ENCODE measurements at regions not wholly inside any gene's neighbourhood (a gene's known extent, or its start where the extent isn't known, plus 50 kb on each side); places are given as distances from the start of the nearest gene placed in this dataset.

DNA sequence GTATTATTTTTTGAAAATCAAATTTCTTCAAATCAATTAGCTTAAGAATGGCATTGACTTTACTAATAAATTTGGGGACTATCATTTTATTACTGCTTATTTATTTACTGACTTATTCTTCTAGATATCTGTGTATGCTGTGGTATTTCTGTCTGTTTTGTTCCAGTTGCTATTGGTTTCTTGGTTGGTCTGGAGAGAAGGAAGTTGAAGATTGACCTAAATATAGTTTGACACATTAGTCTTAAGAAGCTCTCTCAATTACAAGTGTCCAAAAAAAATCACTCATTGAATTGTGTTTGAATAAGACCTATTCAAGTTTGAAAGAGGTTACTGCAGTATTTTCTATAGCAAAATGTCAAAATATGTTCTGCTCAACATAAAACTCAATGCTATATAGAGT, 153.3 kb upstream of the KYNU start:
- no peak overlapping the region for H3K27ac ChIP-seq
- H3K4me1 ChIP-seq: no peaks in the 10 kb centered on the region
- DNase-seq (no peak), ATAC-seq (no peak)
- in situ Hi-C loops (cut with MboI; ENCODE audit: low sequenced_read_pairs in 4 of 4): no loop called here
- TF ChIP-seq CTCF (IDR thresholded peaks at IDR 0.05 in 4 of 5, conservative IDR thresholded peaks at IDR 0.05 in 1 of 5) (no peak), POLR2A (IDR thresholded peaks at IDR 0.05) (no peak)
- H3K4me3 ChIP-seq: no peak overlapping the region
- H3K9me3 ChIP-seq: no peaks in the 10 kb centered on the region
- H3K36me3 ChIP-seq: no peaks in the 10 kb centered on the region
- H3K27me3 ChIP-seq: no peaks in the 10 kb centered on the region
- intact Hi-C loops (cut with DNase I; ENCODE audit: low total_unique reads): no loop called here

GRCh38 chr2:142723236-142723635, 154.2 kb upstream of the KYNU start:
- no peak overlapping the region for H3K27ac ChIP-seq
- ATAC-seq: no peak
- TF ChIP-seq CTCF (IDR thresholded peaks at IDR 0.05 in 4 of 5, conservative IDR thresholded peaks at IDR 0.05 in 1 of 5): no peak
- no peak for TF ChIP-seq POLR2A (IDR thresholded peaks at IDR 0.05)
- in situ Hi-C loops (cut with MboI; ENCODE audit: low sequenced_read_pairs in 4 of 4): no loop called here
- no peak for DNase-seq
- H3K27me3 ChIP-seq: no peaks in the 10 kb centered on the region
- H3K9me3 ChIP-seq: no peaks in the 10 kb centered on the region
- H3K36me3 ChIP-seq: no peaks in the 10 kb centered on the region
- intact Hi-C loops (cut with DNase I; ENCODE audit: low total_unique reads): no loop called here
- no peak overlapping the region for H3K4me3 ChIP-seq
- no peaks in the 10 kb centered on the region for H3K4me1 ChIP-seq

DNA sequence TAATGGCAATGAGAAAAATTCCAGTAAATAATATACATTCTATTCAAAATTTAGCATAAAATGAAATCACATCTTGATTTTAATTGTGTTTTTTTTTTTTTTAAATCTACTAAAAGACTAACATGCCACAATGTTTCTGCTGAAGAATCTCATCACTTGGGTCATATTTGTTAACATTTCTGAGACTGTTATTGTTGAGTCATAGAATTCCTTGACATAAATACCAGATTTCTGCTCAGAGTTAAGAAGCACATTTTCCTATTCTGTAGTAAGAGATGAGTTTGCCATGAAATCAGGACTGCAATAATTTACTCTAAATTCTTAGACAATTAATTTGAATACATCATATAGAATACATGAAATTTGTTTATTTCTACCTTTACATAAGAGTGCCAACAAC, 154.9 kb upstream of the KYNU start:
- Histone ChIP-seq H3K27ac (no peak overlapping the region), H3K36me3 (no peaks in the 10 kb centered on the region), H3K4me3 (no peak overlapping the region), H3K9me3 (no peaks in the 10 kb centered on the region), H3K4me1 (no peaks in the 10 kb centered on the region), H3K27me3 (no peaks in the 10 kb centered on the region)
- in situ Hi-C loops (cut with MboI; ENCODE audit: low sequenced_read_pairs in 4 of 4): no loop called here
- TF ChIP-seq CTCF (IDR thresholded peaks at IDR 0.05 in 4 of 5, conservative IDR thresholded peaks at IDR 0.05 in 1 of 5) (no peak), POLR2A (IDR thresholded peaks at IDR 0.05) (no peak)
- ATAC-seq: no peak
- no peak for DNase-seq
- intact Hi-C loops (cut with DNase I; ENCODE audit: low total_unique reads): no loop called here

- Histone ChIP-seq H3K27ac (no peak overlapping the region), H3K9me3 (no peaks in the 10 kb centered on the region), H3K4me3 (no peak overlapping the region), H3K27me3 (no peaks in the 10 kb centered on the region), H3K36me3 (no peaks in the 10 kb centered on the region), H3K4me1 (no peaks in the 10 kb centered on the region)
- DNase-seq: no peak
- TF ChIP-seq POLR2A (IDR thresholded peaks at IDR 0.05) (no peak), CTCF (IDR thresholded peaks at IDR 0.05 in 4 of 5, conservative IDR thresholded peaks at IDR 0.05 in 1 of 5) (no peak)
- intact Hi-C loops (cut with DNase I; ENCODE audit: low total_unique reads) (no loop called here), in situ Hi-C loops (cut with MboI; ENCODE audit: low sequenced_read_pairs in 4 of 4) (no loop called here)
- no peak for ATAC-seq
Measured at GRCh38 chr2:142722086-142722485, 155.4 kb upstream of the KYNU start.

- ATAC-seq: no peak
- H3K9me3 ChIP-seq: no peaks in the 10 kb centered on the region
- H3K4me1 ChIP-seq: no peaks in the 10 kb centered on the region
- no peak for DNase-seq
- no peak overlapping the region for H3K4me3 ChIP-seq
- H3K27ac ChIP-seq: no peak overlapping the region
- no peak for TF ChIP-seq CTCF (IDR thresholded peaks at IDR 0.05 in 4 of 5, conservative IDR thresholded peaks at IDR 0.05 in 1 of 5)
- no peak for TF ChIP-seq POLR2A (IDR thresholded peaks at IDR 0.05)
- intact Hi-C loops (cut with DNase I; ENCODE audit: low total_unique reads): no loop called here
- in situ Hi-C loops (cut with MboI; ENCODE audit: low sequenced_read_pairs in 4 of 4): no loop called here
- no peaks in the 10 kb centered on the region for H3K27me3 ChIP-seq
- no peaks in the 10 kb centered on the region for H3K36me3 ChIP-seq
Measured at GRCh38 chr2:142721015-142721414, 156.4 kb upstream of the KYNU start.

Measured in gastrocnemius medialis (tissue), 4 donors.